Stomach smooth muscle (tissue), 2 donors: ENCODE measurements at regions not wholly inside any gene's neighbourhood (a gene's known extent, or its start where the extent isn't known, plus 50 kb on each side); places are given as distances from the start of the nearest gene placed in this dataset.
"Not testable (repeated sequence)": the region's sequence is repeated elsewhere in the genome, so short reads cannot be mapped to it uniquely, and the experiment has no call there.

Experiments used
- H3K27ac ChIP-seq: one replicate; pipeline ENCODE4 v1.7.0; 2013; ENCODE audit warnings: mild to moderate bottlenecking, low read length, inconsistent platforms
- H3K27me3 ChIP-seq, 2 donors: one replicate each; pipeline ENCODE4 v1.7.0; 2013; ENCODE audit warnings: low read length in 2 of 2; ENCODE audit not compliant: insufficient read depth in 2 of 2, control insufficient read depth in 1 of 2
- H3K36me3 ChIP-seq, 2 donors: one replicate each; pipeline ENCODE4 v1.7.0; 2013; ENCODE audit warnings: low read length in 2 of 2; ENCODE audit not compliant: control insufficient read depth in 2 of 2, insufficient read depth in 2 of 2
- H3K4me1 ChIP-seq: one replicate; pipeline ENCODE4 v1.7.0; 2013; ENCODE audit warnings: low read length; ENCODE audit not compliant: control insufficient read depth, insufficient read depth
- H3K4me3 ChIP-seq, 2 donors: one replicate each; pipeline ENCODE4 v1.7.0; 2013; ENCODE audit warnings: low read length in 2 of 2
- H3K9ac ChIP-seq, 2 donors: one replicate each; pipeline ENCODE4 v1.7.0; 2013; ENCODE audit warnings: low read length in 2 of 2, mild to moderate bottlenecking in 1 of 2
- H3K9me3 ChIP-seq, 2 donors: one replicate each; pipeline ENCODE4 v1.7.0; 2013; ENCODE audit warnings: low read length in 2 of 2; ENCODE audit not compliant: control insufficient read depth in 2 of 2
- donor health status: healthy.
- donor health status: Pancreatic carcinoma.

GRCh38 chr2:89221474-89221873 lies 530.0 kb downstream of the RPIA start:
- H3K36me3 ChIP-seq, H3K4me3 ChIP-seq, H3K4me1 ChIP-seq, H3K9me3 ChIP-seq, H3K27ac ChIP-seq, H3K9ac ChIP-seq, H3K27me3 ChIP-seq: not testable (repeated sequence)

- H3K27me3 ChIP-seq, H3K27ac ChIP-seq, H3K4me1 ChIP-seq, H3K36me3 ChIP-seq, H3K9ac ChIP-seq, H3K4me3 ChIP-seq, H3K9me3 ChIP-seq: not testable (repeated sequence)
Observed at GRCh38 chr2:89222063-89222732, 530.7 kb downstream of the RPIA start.

- not testable (repeated sequence) for H3K4me3 ChIP-seq, H3K27me3 ChIP-seq
Observed at GRCh38 chr2:89224803-89225202, 533.3 kb downstream of the RPIA start.

GRCh38 chr2:89229979-89230378 lies 538.5 kb downstream of the RPIA start:
- not testable (repeated sequence) for H3K36me3 ChIP-seq, H3K9ac ChIP-seq, H3K4me3 ChIP-seq, H3K27ac ChIP-seq, H3K27me3 ChIP-seq, H3K9me3 ChIP-seq, H3K4me1 ChIP-seq

More at GRCh38 chr2:89224803-89225202, 533.3 kb downstream of the RPIA start:
- not testable (repeated sequence) for H3K9ac ChIP-seq, H3K36me3 ChIP-seq, H3K9me3 ChIP-seq, H3K4me1 ChIP-seq, H3K27ac ChIP-seq

- not testable (repeated sequence) for H3K27me3 ChIP-seq, H3K4me3 ChIP-seq, H3K27ac ChIP-seq
Observed at GRCh38 chr2:89231241-89231640, 539.8 kb downstream of the RPIA start.

GRCh38 chr2:89233931-89234330 lies 542.5 kb downstream of the RPIA start:
- not testable (repeated sequence) for H3K9ac ChIP-seq, H3K4me1 ChIP-seq, H3K27me3 ChIP-seq, H3K36me3 ChIP-seq, H3K4me3 ChIP-seq, H3K9me3 ChIP-seq, H3K27ac ChIP-seq

More at GRCh38 chr2:89231241-89231640, 539.8 kb downstream of the RPIA start:
- not testable (repeated sequence) for H3K9ac ChIP-seq, H3K4me1 ChIP-seq, H3K9me3 ChIP-seq, H3K36me3 ChIP-seq

GRCh38 chr2:89234818-89235466 lies 543.5 kb downstream of the RPIA start:
- not testable (repeated sequence) for H3K4me3 ChIP-seq, H3K9ac ChIP-seq, H3K4me1 ChIP-seq, H3K27me3 ChIP-seq, H3K36me3 ChIP-seq, H3K9me3 ChIP-seq, H3K27ac ChIP-seq

GRCh38 chr2:89236832-89237450 lies 545.5 kb downstream of the RPIA start:
- not testable (repeated sequence) for H3K27ac ChIP-seq, H3K27me3 ChIP-seq, H3K4me1 ChIP-seq, H3K36me3 ChIP-seq, H3K4me3 ChIP-seq, H3K9me3 ChIP-seq, H3K9ac ChIP-seq

- H3K4me1 ChIP-seq, H3K9me3 ChIP-seq, H3K27me3 ChIP-seq, H3K36me3 ChIP-seq, H3K27ac ChIP-seq, H3K4me3 ChIP-seq, H3K9ac ChIP-seq: not testable (repeated sequence)
Observed at GRCh38 chr2:89237783-89238182, 546.3 kb downstream of the RPIA start.

- not testable (repeated sequence) for H3K27me3 ChIP-seq, H3K9ac ChIP-seq, H3K27ac ChIP-seq, H3K4me3 ChIP-seq, H3K4me1 ChIP-seq, H3K36me3 ChIP-seq, H3K9me3 ChIP-seq
Observed at GRCh38 chr2:89243114-89243700, 551.7 kb downstream of the RPIA start.

- H3K9ac ChIP-seq, H3K36me3 ChIP-seq, H3K27ac ChIP-seq, H3K27me3 ChIP-seq, H3K4me3 ChIP-seq, H3K4me1 ChIP-seq, H3K9me3 ChIP-seq: not testable (repeated sequence)
Observed at GRCh38 chr2:89244407-89244806, 552.9 kb downstream of the RPIA start.
